Liver (tissue), 7 donors: ENCODE measurements at regions not wholly inside any gene's neighbourhood (a gene's known extent, or its start where the extent isn't known, plus 50 kb on each side); places are given as distances from the start of the nearest gene placed in this dataset.

Experiments
- DNase-seq: peaks from one replicate; pipeline ENCODE4 v3.0.0-alpha.2; 2017; ENCODE audit warnings: low spot score
- H3K27ac ChIP-seq, 2 donors: one replicate each; pipeline ENCODE4 v1.7.0; 2013; ENCODE audit warnings: inconsistent platforms in 2 of 2, low read length in 2 of 2, control low read depth in 1 of 2, low read depth in 1 of 2, mild to moderate bottlenecking in 1 of 2
- H3K27me3 ChIP-seq, 4 donors: one replicate each; pipeline versions ENCODE4 v1.6.1 to v1.7.0; 2013; ENCODE audit warnings: low read length in 3 of 4, inconsistent platforms in 1 of 4, mild to moderate bottlenecking in 1 of 4, moderate library complexity in 1 of 4; ENCODE audit not compliant: control insufficient read depth in 4 of 4, insufficient read depth in 4 of 4
- H3K36me3 ChIP-seq, 4 donors: one replicate each; pipeline versions ENCODE4 v1.6.1 to v1.7.0; 2013; ENCODE audit warnings: low read length in 3 of 4, mild to moderate bottlenecking in 3 of 4, low read depth in 1 of 4, moderate library complexity in 1 of 4; ENCODE audit not compliant: control insufficient read depth in 4 of 4, insufficient read depth in 3 of 4
- H3K4me1 ChIP-seq, 4 donors: one replicate each; pipeline versions ENCODE4 v1.6.1 to v1.7.0; 2013; ENCODE audit warnings: low read length in 3 of 4, mild to moderate bottlenecking in 3 of 4, moderate library complexity in 1 of 4; ENCODE audit not compliant: control insufficient read depth in 4 of 4, insufficient read depth in 4 of 4
- H3K4me3 ChIP-seq, 3 donors: one replicate each; pipeline versions ENCODE4 v1.6.1 to v1.7.0; 2013; ENCODE audit warnings: low read length in 3 of 3, control low read depth in 1 of 3, low read depth in 1 of 3, mild to moderate bottlenecking in 1 of 3
- H3K9ac ChIP-seq, 2 donors: one replicate each; pipeline ENCODE4 v1.7.0; 2013; ENCODE audit warnings: low read length in 2 of 2, mild to moderate bottlenecking in 2 of 2, moderate library complexity in 2 of 2, control low read depth in 1 of 2, low read depth in 1 of 2
- H3K9me3 ChIP-seq, 4 donors: one replicate each; pipeline versions ENCODE4 v1.6.1 to v1.7.0; 2013; ENCODE audit warnings: low read length in 3 of 4; ENCODE audit not compliant: control insufficient read depth in 4 of 4
- FOXA1 ChIP-seq: IDR thresholded peaks from 2 replicates; pipeline ENCODE4 v1.6.1; 2016; ENCODE audit warnings: antibody characterized with exemption
- FOXA2 ChIP-seq: IDR thresholded peaks from 2 replicates; pipeline ENCODE4 v1.6.1; 2016; ENCODE audit warnings: antibody characterized with exemption
- GABPA ChIP-seq, 2 donors: IDR thresholded peaks in 1 of 2; conservative IDR thresholded peaks in 1 of 2; 2 replicates each; pipeline ENCODE4 v1.6.1; 2016; ENCODE audit warnings: antibody characterized with exemption in 2 of 2, mild to moderate bottlenecking in 1 of 2, moderate library complexity in 1 of 2
- HNF4A ChIP-seq, 2 donors: conservative IDR thresholded peaks; 2 replicates each; pipeline ENCODE4 v1.6.1; 2016; ENCODE audit warnings: antibody characterized with exemption in 2 of 2, mild to moderate bottlenecking in 2 of 2
- HNF4G ChIP-seq: IDR thresholded peaks from 2 replicates; pipeline ENCODE4 v1.6.1; 2016; ENCODE audit warnings: antibody characterized with exemption
- JUND ChIP-seq, 2 donors: IDR thresholded peaks; 2 replicates each; pipeline ENCODE4 v1.6.1; 2016; ENCODE audit warnings: antibody characterized with exemption in 2 of 2
- NR2F2 ChIP-seq: IDR thresholded peaks from 2 replicates; pipeline ENCODE4 v1.6.1; 2016; ENCODE audit warnings: antibody characterized with exemption
- RAD21 ChIP-seq, 2 donors: IDR thresholded peaks; 2 replicates each; pipeline ENCODE4 v1.6.1; 2016; ENCODE audit warnings: antibody characterized with exemption in 2 of 2, mild to moderate bottlenecking in 2 of 2
- RXRA ChIP-seq, 2 donors: IDR thresholded peaks; 2 replicates each; pipeline ENCODE4 v1.6.1; 2017 to 2018; ENCODE audit warnings: antibody characterized with exemption in 2 of 2, mild to moderate bottlenecking in 1 of 2
- SP1 ChIP-seq: IDR thresholded peaks from 2 replicates; pipeline ENCODE4 v1.6.1; 2018; ENCODE audit warnings: antibody characterized with exemption, mild to moderate bottlenecking
- TAF1 ChIP-seq: conservative IDR thresholded peaks from 2 replicates; pipeline ENCODE4 v1.6.1; 2016; ENCODE audit warnings: antibody characterized with exemption, mild to moderate bottlenecking
- YY1 ChIP-seq: IDR thresholded peaks from 2 replicates; pipeline ENCODE4 v1.6.1; 2016; ENCODE audit warnings: antibody characterized with exemption, mild to moderate bottlenecking
- WGBS: extraction: QIAGEN DNeasy Blood & Tissue Kit; methylation state at CpG from one replicate; pipeline ENCODE4 v1.1.7; 2013; 5-methylcytosine and 5-hydroxymethylcytosine counted together
- TF ChIP-seq, protein P1 (sequence below): IDR thresholded peaks from 2 replicates; pipeline ENCODE4 v1.6.1; 2016; ENCODE audit warnings: antibody characterized with exemption
- TF ChIP-seq, protein P2 (sequence below): IDR thresholded peaks from 2 replicates; pipeline ENCODE4 v1.6.1; 2016; ENCODE audit warnings: antibody characterized with exemption
- TF ChIP-seq, protein P3 (sequence below): IDR thresholded peaks from 2 replicates; pipeline ENCODE4 v1.6.1; 2016; ENCODE audit warnings: antibody characterized with exemption, mild to moderate bottlenecking
- TF ChIP-seq, protein P4 (sequence below): IDR thresholded peaks from 2 replicates; pipeline ENCODE4 v1.6.1; 2016; ENCODE audit warnings: antibody characterized with exemption
- donor health status: healthy.
- donor health status: healthy.
- donor health status: healthy.
- donor health status: healthy.

DNA sequence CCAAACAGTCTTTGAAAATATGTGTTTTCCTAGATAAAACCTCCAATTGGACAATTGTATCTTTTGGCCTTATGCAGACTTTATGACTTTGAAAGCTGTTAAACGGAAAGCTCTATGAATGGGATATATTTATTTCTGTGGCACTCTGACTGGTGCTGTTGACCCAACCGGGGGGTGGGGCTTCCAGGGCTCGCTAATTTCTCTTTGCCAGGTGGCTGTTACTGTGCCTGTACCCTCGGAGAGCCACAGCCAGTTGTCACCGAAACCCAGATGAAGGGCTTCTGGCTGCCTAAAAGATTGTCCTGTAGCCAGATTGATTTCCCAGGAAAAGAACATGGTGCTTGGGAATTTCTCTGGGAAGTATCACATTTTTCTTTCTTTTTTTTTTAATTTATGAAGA lies 132.7 kb upstream of the NAV2 start:
- no peaks in the 10 kb centered on the region for H3K27me3 ChIP-seq
- no peak for DNase-seq
- H3K4me3 ChIP-seq: no peak overlapping the region
- no peak overlapping the region for H3K9ac ChIP-seq
- H3K4me1 ChIP-seq: peaks cover 3 to 5% (median 4%) of the 10 kb centered on the region in 4 donors
- TF ChIP-seq HNF4G (no peak), RXRA (IDR thresholded peaks at IDR 0.05) (no peak), GABPA (IDR thresholded peaks at IDR 0.05 in 1 of 2, conservative IDR thresholded peaks at IDR 0.05 in 1 of 2) (no peak)
- TF ChIP-seq, protein P1, sequence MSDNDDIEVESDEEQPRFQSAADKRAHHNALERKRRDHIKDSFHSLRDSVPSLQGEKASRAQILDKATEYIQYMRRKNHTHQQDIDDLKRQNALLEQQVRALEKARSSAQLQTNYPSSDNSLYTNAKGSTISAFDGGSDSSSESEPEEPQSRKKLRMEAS: no peak
- 87% methylated on average over 5 of the region's 5 CpGs for WGBS
- H3K27ac ChIP-seq: no peak overlapping the region
- no peaks in the 10 kb centered on the region for H3K9me3 ChIP-seq
- no peaks in the 10 kb centered on the region for H3K36me3 ChIP-seq

DNA sequence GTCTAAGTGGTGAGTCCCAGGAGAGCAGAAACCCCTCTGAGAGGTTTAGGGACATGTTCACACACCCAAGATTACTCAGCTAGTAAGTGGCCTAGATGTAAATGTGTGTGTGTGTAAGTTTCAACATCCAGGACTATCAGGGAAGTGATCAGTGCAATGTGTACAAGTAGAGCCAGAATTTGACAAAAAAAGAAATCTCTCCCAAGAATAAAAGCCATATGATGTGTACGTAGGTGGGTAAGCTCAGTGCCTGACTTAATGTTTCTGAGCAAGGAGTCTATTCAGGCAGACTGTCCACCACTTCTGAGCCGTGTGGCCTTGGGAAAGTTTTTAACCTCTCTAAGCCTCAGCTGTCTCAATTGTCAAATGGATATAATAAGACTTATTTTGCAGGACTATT lies 133.8 kb upstream of the NAV2 start:
- H3K27ac ChIP-seq: peak overlapping the region; percentile 52 to 54
- H3K36me3 ChIP-seq: no peaks in the 10 kb centered on the region
- DNase-seq: no peak
- no peak overlapping the region for H3K9ac ChIP-seq
- TF ChIP-seq RXRA (IDR thresholded peaks at IDR 0.05) (no peak), HNF4A (conservative IDR thresholded peaks at IDR 0.05) (no peak), RAD21 (IDR thresholded peaks at IDR 0.05) (no peak), FOXA1 (no peak)
- H3K4me1 ChIP-seq: peaks cover 3 to 5% (median 4%) of the 10 kb centered on the region in 4 donors
- 84% methylated on average over 2 of the region's 2 CpGs for WGBS
- H3K4me3 ChIP-seq: no peak overlapping the region
- H3K9me3 ChIP-seq: no peaks in the 10 kb centered on the region
- H3K27me3 ChIP-seq: no peaks in the 10 kb centered on the region

DNA sequence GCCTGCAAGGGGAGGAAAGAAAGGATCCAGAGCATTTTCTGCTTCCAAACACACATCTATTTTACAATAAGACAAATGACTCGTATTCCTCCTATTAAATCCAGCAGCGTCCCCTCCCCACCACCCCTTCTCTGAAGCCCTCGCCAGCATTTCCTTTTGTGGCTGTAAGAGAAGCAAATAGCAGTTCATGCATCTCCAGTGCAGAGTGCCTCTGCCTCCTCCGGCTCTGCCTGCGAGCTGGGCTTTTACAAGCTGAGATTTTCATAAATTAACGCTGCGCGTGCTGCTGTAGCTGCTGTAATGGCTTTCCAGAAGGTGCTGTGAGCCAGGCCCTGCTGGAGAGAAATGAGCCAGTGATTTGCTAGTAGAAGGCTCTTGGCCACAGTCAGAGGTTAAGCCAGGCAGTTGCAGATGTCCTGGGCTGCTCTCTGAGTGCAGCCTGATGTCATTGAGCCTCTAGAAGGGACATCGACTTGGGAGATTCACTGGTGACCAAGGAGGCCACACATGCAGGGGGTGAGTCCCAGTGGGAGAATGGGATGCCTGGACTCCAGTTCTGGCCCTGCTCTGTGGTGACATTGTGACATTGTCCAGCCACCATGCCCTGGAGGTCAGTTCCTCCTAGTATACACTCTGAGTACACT lies 134.5 kb upstream of the NAV2 start:
- H3K9ac ChIP-seq: no peak overlapping the region

More for the DNA sequence above, 134.5 kb upstream of the NAV2 start:
- Histone ChIP-seq H3K27ac (peak overlapping the region; percentile 52 to 54), H3K36me3 (no peaks in the 10 kb centered on the region), H3K9me3 (no peaks in the 10 kb centered on the region), H3K27me3 (no peaks in the 10 kb centered on the region), H3K4me3 (no peak overlapping the region), H3K4me1 (peaks cover 3 to 5% (median 4%) of the 10 kb centered on the region in 4 donors)
- no peak for TF ChIP-seq FOXA1
- no peak for TF ChIP-seq FOXA2
- peak in 1 of 2 donors; percentile 40 for TF ChIP-seq JUND (IDR thresholded peaks at IDR 0.05)
- TF ChIP-seq SP1: peak; percentile 38
- TF ChIP-seq RAD21 (IDR thresholded peaks at IDR 0.05): no peak
- TF ChIP-seq, protein P2, sequence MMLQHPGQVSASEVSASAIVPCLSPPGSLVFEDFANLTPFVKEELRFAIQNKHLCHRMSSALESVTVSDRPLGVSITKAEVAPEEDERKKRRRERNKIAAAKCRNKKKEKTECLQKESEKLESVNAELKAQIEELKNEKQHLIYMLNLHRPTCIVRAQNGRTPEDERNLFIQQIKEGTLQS: no peak
- no peak for TF ChIP-seq YY1
- no peak for TF ChIP-seq GABPA (IDR thresholded peaks at IDR 0.05 in 1 of 2, conservative IDR thresholded peaks at IDR 0.05 in 1 of 2)
- no peak for TF ChIP-seq HNF4A (conservative IDR thresholded peaks at IDR 0.05)
- TF ChIP-seq, protein P3, sequence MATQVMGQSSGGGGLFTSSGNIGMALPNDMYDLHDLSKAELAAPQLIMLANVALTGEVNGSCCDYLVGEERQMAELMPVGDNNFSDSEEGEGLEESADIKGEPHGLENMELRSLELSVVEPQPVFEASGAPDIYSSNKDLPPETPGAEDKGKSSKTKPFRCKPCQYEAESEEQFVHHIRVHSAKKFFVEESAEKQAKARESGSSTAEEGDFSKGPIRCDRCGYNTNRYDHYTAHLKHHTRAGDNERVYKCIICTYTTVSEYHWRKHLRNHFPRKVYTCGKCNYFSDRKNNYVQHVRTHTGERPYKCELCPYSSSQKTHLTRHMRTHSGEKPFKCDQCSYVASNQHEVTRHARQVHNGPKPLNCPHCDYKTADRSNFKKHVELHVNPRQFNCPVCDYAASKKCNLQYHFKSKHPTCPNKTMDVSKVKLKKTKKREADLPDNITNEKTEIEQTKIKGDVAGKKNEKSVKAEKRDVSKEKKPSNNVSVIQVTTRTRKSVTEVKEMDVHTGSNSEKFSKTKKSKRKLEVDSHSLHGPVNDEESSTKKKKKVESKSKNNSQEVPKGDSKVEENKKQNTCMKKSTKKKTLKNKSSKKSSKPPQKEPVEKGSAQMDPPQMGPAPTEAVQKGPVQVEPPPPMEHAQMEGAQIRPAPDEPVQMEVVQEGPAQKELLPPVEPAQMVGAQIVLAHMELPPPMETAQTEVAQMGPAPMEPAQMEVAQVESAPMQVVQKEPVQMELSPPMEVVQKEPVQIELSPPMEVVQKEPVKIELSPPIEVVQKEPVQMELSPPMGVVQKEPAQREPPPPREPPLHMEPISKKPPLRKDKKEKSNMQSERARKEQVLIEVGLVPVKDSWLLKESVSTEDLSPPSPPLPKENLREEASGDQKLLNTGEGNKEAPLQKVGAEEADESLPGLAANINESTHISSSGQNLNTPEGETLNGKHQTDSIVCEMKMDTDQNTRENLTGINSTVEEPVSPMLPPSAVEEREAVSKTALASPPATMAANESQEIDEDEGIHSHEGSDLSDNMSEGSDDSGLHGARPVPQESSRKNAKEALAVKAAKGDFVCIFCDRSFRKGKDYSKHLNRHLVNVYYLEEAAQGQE: no peak
- TF ChIP-seq, protein P4, sequence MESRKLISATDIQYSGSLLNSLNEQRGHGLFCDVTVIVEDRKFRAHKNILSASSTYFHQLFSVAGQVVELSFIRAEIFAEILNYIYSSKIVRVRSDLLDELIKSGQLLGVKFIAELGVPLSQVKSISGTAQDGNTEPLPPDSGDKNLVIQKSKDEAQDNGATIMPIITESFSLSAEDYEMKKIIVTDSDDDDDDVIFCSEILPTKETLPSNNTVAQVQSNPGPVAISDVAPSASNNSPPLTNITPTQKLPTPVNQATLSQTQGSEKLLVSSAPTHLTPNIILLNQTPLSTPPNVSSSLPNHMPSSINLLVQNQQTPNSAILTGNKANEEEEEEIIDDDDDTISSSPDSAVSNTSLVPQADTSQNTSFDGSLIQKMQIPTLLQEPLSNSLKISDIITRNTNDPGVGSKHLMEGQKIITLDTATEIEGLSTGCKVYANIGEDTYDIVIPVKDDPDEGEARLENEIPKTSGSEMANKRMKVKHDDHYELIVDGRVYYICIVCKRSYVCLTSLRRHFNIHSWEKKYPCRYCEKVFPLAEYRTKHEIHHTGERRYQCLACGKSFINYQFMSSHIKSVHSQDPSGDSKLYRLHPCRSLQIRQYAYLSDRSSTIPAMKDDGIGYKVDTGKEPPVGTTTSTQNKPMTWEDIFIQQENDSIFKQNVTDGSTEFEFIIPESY: no peak
- TF ChIP-seq RXRA (IDR thresholded peaks at IDR 0.05): peak; percentile 55 to 77
- peak; percentile 70 for TF ChIP-seq NR2F2
- TF ChIP-seq TAF1: no peak
- WGBS: 63% methylated on average over 9 of the region's 9 CpGs
- no peak for DNase-seq
